NT2/D1 (cell line): ENCODE measurements at regions not wholly inside any gene's neighbourhood (a gene's known extent, or its start where the extent isn't known, plus 50 kb on each side); places are given as distances from the start of the nearest gene placed in this dataset.

Source experiments
- DNase-seq: peaks from one replicate; pipeline ENCODE4 v3.0.0-alpha.2; 2011; ENCODE audit warnings: low read depth, low spot score
- H3K27me3 ChIP-seq: 2 replicates; pipeline ENCODE4 v1.6.0; 2011; ENCODE audit warnings: mild to moderate bottlenecking; ENCODE audit not compliant: insufficient read length, insufficient read depth
- H3K36me3 ChIP-seq: 2 replicates; pipeline ENCODE4 v1.6.1; 2011; ENCODE audit warnings: mild to moderate bottlenecking, low read length, mixed read lengths; ENCODE audit not compliant: insufficient read depth, insufficient read length
- H3K4me1 ChIP-seq: 2 replicates; pipeline ENCODE4 v1.5.1; 2011; ENCODE audit not compliant: insufficient read depth, insufficient read length
- H3K4me3 ChIP-seq: 2 replicates; pipeline ENCODE4 v1.5.1; 2011; ENCODE audit warnings: low read depth; ENCODE audit not compliant: insufficient read length
- H3K9ac ChIP-seq: 2 replicates; pipeline ENCODE4 v1.6.0; 2011; ENCODE audit warnings: low read depth; ENCODE audit not compliant: insufficient read length
- H3K9me3 ChIP-seq: 2 replicates; pipeline ENCODE4 v1.5.1; 2011; ENCODE audit warnings: mild to moderate bottlenecking, low read length; ENCODE audit not compliant: insufficient read depth
- SUZ12 ChIP-seq: IDR thresholded peaks from 2 replicates; pipeline ENCODE4 v1.6.1; 2011; ENCODE audit not compliant: insufficient read length, insufficient read depth; ENCODE audit errors: extremely low read depth
- YY1 ChIP-seq: IDR thresholded peaks from 2 replicates; pipeline ENCODE4 v1.6.1; 2011; ENCODE audit not compliant: insufficient read length, insufficient read depth
- ZNF274 ChIP-seq: IDR thresholded peaks from 2 replicates; pipeline ENCODE4 v1.6.1; 2011; ENCODE audit warnings: mild to moderate bottlenecking, low read depth, low read length

DNA sequence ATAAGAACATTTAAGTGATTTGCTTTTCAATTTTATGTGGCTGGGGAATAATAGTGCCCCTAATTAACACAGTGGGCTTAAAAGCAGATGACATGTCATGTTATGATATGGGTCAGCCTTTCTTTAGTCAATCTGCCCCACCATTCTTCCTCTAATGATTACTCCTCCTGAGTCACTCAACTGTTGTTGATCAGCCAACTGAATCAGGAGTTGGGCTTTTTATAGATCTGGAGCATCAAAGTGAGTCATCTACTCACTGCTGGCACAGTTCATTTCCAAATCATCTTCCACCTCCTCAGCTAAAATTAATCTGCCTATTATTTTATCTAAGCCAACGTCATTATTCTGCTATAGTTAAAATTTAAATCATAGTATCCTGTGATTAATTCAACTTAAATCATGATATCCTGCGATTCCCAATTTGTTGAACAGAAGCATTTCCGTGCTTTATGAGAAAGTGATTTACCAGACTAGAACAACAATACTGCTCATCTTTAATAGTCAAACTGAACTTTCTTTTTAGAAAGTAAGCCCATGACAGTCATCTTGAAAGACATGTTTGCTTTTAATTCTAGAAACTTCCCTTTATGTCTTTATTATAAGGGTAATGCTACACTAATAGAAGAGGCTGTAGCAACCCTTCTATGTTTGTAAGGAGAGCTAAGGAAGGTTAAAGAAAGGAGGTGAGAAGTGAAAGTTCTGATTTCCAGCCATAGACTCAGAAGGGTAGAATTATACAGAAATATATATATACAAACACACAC, 551.4 kb downstream of the TBC1D4 start:
- Histone ChIP-seq H3K27me3 (no peaks in the 10 kb centered on the region), H3K9ac (no peak overlapping the region), H3K4me1 (no peaks in the 10 kb centered on the region), H3K4me3 (no peak overlapping the region), H3K36me3 (no peaks in the 10 kb centered on the region), H3K9me3 (no peaks in the 10 kb centered on the region)
- TF ChIP-seq ZNF274 (no peak), YY1 (no peak)
- DNase-seq, result no peak

DNA sequence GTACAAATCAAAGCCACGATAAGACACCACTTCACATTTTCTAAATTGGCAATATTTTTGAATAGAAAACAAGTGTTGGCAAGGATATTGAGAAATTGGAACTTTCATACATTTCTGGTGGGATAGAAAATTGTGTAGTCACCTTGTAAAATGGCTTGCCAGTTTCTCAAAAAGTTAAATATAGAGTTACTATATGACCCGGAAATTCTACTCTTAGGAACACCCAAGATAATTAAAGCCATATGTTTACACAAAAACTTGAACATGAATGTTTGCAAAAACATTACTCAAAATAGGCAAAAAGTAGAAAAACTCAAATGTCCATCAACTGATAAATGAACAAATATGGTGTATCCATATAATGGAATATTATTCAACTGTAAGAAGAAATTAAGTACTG, 552.5 kb downstream of the TBC1D4 start:
- no peak for TF ChIP-seq ZNF274
- TF ChIP-seq SUZ12, result no peak
- TF ChIP-seq YY1, result no peak
- H3K4me3 ChIP-seq, result no peak overlapping the region
- no peaks in the 10 kb centered on the region for H3K36me3 ChIP-seq
- no peaks in the 10 kb centered on the region for H3K9me3 ChIP-seq
- no peak for DNase-seq
- no peaks in the 10 kb centered on the region for H3K27me3 ChIP-seq
- no peaks in the 10 kb centered on the region for H3K4me1 ChIP-seq
- H3K9ac ChIP-seq, result no peak overlapping the region

- DNase-seq, result no peak
- no peaks in the 10 kb centered on the region for H3K27me3 ChIP-seq
- no peak overlapping the region for H3K4me3 ChIP-seq
- no peaks in the 10 kb centered on the region for H3K4me1 ChIP-seq
- H3K36me3 ChIP-seq, result no peaks in the 10 kb centered on the region
- H3K9ac ChIP-seq, result no peak overlapping the region
- TF ChIP-seq YY1 (no peak), SUZ12 (no peak), ZNF274 (no peak)
- peaks cover 6% of the 10 kb centered on the region; the same call in 1 of the 2 replicates for H3K9me3 ChIP-seq
These were observed 554.1 kb downstream of the TBC1D4 start for GRCh38 chr13:74927823-74928222.

GRCh38 chr13:74922963-74923362, 559.0 kb downstream of the TBC1D4 start:
- H3K4me1 ChIP-seq, result no peaks in the 10 kb centered on the region
- peaks cover 9% of the 10 kb centered on the region; the same call in 1 of the 2 replicates for H3K9me3 ChIP-seq
- H3K27me3 ChIP-seq, result no peaks in the 10 kb centered on the region
- TF ChIP-seq YY1, result no peak
- no peak for TF ChIP-seq ZNF274
- no peak for TF ChIP-seq SUZ12
- H3K9ac ChIP-seq, result no peak overlapping the region
- DNase-seq, result no peak
- H3K36me3 ChIP-seq, result no peaks in the 10 kb centered on the region
- H3K4me3 ChIP-seq, result no peak overlapping the region

DNA sequence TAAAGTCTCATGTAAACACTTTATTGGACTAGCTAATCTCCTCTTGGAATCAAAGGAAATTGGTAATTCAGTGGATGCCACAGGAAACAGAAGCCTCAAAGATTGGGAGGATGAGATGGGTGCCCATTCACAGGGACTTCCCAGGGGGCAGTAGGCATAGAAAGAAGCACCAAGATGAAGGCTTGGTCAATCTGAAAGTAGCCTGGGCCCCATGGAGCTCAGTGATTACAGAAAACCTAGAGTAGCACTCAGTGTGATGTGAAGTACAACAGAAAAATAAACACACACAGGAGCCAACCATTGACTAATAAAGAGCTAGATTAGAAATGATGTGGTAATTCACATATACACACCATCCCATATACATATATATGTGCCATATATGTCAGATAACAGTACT, 560.6 kb downstream of the TBC1D4 start:
- no peak overlapping the region for H3K9ac ChIP-seq
- no peaks in the 10 kb centered on the region for H3K36me3 ChIP-seq
- H3K27me3 ChIP-seq, result no peaks in the 10 kb centered on the region
- no peak for DNase-seq
- H3K4me1 ChIP-seq, result no peaks in the 10 kb centered on the region
- peaks cover 9% of the 10 kb centered on the region; the same call in 1 of the 2 replicates for H3K9me3 ChIP-seq
- TF ChIP-seq YY1 (no peak), SUZ12 (no peak), ZNF274 (no peak)
- H3K4me3 ChIP-seq, result no peak overlapping the region

DNA sequence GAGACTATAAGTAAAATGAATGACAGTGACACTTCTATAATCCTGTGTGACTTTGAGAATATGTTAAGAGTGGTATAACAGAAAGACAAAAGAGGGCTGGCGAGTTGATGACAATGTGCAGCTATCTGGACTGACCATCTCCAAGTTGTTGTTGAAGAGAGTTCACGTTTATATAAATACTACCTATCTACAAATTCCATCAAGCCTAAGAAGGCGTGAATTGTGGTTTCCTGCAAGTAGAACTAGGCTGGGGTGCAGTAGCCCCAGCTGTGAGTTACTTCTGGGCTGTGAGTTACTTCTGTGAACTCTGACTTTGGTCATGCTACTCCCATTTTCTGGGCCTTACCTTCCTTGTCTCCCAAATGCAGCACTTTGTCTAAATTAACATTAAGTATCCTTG, 561.0 kb downstream of the TBC1D4 start:
- no peak overlapping the region for H3K4me3 ChIP-seq
- TF ChIP-seq SUZ12, result no peak
- TF ChIP-seq YY1, result no peak
- TF ChIP-seq ZNF274, result no peak
- no peak overlapping the region for H3K9ac ChIP-seq
- no peak for DNase-seq
- H3K9me3 ChIP-seq, result peaks cover 9% of the 10 kb centered on the region; the same call in 1 of the 2 replicates
- H3K4me1 ChIP-seq, result no peaks in the 10 kb centered on the region
- no peaks in the 10 kb centered on the region for H3K36me3 ChIP-seq
- H3K27me3 ChIP-seq, result no peaks in the 10 kb centered on the region

- no peak for DNase-seq
- H3K27me3 ChIP-seq, result no peaks in the 10 kb centered on the region
- H3K36me3 ChIP-seq, result no peaks in the 10 kb centered on the region
- peaks cover 9% of the 10 kb centered on the region; the same call in 1 of the 2 replicates for H3K9me3 ChIP-seq
- no peak overlapping the region for H3K4me3 ChIP-seq
- no peaks in the 10 kb centered on the region for H3K4me1 ChIP-seq
- no peak overlapping the region for H3K9ac ChIP-seq
- TF ChIP-seq ZNF274 (no peak), SUZ12 (no peak), YY1 (no peak)
These were observed 561.6 kb downstream of the TBC1D4 start for GRCh38 chr13:74920361-74920760.
